ENCODE measurements at regions not wholly inside any gene's neighbourhood (a gene's known extent, or its start where the extent isn't known, plus 50 kb on each side); places are given as distances from the start of the nearest gene placed in this dataset.
A peak's percentile ranks its signal among the peaks of the same experiment; 100 is the strongest.

GRCh38 chr4:146998157-146998556, 52.5 kb upstream of the TTC29 start:
- no peak for DNase-seq

DNA sequence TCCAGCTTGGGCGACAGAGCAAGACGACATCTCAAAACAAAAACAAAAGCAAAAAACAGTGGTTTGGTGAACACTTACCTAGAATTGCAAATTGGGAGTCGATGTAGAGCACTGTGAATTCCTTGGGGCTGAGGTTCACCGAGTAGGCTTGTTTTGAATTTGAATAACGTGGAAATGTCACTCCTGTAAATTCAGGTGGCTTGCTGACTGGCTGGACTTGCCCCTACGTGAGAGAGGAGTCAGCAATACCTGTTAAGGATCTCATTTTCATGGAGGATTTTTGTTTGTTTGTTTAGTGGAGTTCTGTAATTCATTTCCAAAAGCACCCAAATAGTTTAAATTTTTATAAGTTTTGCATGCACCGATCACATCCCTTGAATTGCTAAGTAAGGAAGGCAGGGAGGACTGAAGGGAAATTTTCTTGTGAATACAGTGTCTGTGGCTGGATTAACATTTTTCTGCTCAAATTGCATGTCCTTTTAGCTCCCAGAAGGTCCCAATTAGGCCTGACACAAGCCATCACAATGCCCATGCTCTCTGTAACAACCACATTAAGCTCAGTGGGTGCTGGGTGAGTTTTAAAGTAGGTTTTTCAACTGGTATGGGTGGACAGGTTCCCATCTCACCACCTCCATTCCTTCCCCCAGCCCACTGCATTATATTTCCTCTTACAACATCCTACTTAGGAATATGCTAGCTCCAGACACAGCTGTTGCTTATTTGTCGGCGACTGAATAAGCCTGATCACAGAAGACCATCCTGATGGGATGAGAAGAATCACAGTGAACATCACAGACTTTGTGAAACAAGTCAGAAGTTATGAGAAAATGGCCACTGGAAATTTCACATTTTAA, 58.5 kb upstream of the TTC29 start:
- DNase-seq, result no peak

- DNase-seq, result no peak
Observed at GRCh38 chr4:147006229-147006628, 60.6 kb upstream of the TTC29 start.

DNA sequence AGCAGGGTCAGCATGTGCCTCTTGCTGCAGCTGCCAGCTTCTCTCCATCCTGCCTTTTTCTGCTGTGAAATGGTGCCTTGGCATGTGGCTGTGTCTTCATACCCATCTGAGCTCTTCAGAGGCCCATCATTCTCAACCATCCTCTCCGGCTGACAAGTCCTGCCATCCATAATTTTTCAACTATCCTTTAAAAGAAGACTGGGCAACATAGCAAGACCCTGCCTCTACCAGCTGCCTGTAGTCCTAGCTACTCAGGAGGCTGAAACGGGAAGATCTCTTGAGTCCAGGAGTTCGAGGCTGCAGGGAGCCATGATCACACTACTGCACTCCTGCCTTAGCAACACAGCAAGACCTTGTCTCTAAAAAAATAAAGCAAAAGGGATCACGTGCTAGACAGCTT, 64.2 kb upstream of the TTC29 start:
- DNase-seq, result no peak

GRCh38 chr4:147011411-147011810, 65.7 kb upstream of the TTC29 start:
- no peak for DNase-seq

DNA sequence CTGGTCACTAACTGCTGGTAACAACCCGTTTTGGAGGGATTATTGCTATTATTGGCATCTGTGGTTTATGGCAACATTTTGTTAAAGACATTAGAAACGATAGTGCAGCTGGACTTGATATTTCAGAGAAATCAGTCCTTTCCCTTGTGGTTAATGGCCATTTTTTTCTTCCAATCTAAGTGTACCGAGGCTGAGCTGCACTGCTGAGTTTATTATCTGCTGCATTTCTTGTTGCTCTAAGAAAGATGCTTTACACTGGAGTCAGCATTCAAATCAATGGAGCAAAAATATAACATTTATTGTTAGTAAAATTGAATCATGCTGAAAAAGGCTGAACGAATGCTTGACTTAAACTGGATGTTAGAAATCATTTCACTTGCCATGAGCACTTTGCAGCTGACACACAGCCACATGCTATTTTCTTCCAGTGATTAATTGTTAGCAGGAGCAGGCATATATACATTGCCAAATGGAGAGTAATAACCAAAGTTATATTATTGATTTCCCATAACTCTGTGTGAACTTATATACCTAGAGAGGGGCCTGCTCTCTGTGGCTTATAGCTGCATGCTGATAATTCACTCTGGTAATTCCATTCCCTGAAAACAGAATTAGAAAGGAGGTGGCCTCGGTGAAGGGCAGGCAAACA, 66.5 kb upstream of the TTC29 start:
- DNase-seq, result no peak

- no peak for DNase-seq
Observed at GRCh38 chr4:147014946-147015345, 69.3 kb upstream of the TTC29 start.

DNA sequence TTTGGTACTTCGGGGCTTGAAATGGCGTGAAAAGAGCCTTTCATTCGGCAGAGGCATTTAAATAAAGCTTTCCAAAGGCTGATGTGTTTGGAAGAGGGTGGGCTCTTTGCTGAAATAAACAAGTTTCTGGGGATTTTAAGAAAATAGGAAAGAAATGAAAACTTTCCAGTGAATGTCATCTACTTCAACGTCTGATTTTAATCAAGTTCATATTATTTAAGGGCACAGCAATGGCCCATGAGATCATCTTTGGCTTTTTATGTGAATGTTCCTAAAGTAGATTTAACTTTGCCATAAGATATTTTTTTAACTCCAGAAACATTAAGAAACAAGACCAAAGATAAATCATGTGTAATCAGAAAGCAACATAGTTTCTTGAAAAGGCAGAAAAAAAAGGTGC, 69.8 kb upstream of the TTC29 start:
- DNase-seq, result no peak

- DNase-seq, result no peak
Observed at GRCh38 chr4:147017081-147017480, 71.4 kb upstream of the TTC29 start.

GRCh38 chr4:147019091-147019490, 73.4 kb upstream of the TTC29 start:
- peak; percentile 64 for DNase-seq

- DNase-seq, result no peak
Observed at GRCh38 chr4:147020456-147020855, 74.8 kb upstream of the TTC29 start.

GRCh38 chr4:147025042-147025441, 79.4 kb upstream of the TTC29 start:
- no peak for DNase-seq

DNA sequence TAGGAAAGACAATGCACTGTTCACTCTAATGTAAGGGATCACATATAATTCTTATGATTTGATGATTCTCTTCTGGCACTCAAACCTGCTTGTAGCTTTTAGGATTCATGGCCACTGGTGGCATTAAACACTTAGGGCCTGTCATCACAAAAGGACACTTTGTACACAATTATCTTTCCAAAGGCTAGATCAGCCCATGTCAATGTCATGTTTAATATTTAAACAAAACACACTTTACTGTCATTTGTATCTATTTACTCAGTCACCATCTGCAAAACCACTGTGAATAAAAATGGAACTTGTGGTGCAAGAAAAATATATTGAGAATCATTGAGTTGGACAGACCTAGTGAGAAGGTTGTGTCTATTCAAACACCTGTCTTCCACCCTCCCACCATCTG, 83.6 kb upstream of the TTC29 start:
- no peak for DNase-seq

DNA sequence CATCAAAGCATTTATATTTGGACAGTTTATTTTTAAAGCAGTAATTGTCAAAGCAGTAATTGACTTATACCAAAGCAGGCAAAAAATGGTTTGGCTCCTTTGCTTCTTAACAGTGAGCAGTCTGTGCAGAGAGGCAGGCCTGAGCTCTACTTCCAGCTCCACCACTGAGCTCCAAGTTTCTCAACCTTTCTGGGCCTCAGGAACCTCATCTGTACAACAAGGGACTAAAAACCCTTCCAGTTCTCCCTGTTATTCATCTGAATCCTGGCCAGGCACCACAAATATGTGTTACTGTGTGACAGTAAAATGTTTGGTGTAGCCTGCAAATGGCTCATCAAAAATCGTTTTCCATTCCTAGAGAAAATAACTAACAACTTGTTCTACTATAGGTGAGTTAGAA, 88.7 kb upstream of the TTC29 start:
- DNase-seq, result no peak

DNA sequence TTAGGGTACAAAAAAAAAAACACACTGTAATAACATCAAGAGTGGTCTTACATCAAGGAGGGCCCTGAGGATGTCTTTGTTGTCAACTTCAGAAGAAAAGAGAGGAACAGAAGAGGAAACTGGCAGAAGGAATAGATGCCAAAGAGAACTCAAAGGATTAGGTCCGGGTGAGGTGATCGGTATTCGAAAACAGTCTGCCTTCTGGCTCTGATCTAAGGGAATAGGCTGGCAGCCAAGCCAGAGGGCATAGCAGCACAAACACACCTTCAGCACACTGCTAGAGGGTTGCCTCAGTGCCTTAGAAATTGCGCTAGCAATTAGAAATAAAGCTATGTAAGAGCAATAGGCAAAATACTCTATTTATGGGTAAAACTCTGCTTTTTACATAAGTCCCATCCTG, 91.4 kb upstream of the TTC29 start:
- DNase-seq, result no peak

DNA sequence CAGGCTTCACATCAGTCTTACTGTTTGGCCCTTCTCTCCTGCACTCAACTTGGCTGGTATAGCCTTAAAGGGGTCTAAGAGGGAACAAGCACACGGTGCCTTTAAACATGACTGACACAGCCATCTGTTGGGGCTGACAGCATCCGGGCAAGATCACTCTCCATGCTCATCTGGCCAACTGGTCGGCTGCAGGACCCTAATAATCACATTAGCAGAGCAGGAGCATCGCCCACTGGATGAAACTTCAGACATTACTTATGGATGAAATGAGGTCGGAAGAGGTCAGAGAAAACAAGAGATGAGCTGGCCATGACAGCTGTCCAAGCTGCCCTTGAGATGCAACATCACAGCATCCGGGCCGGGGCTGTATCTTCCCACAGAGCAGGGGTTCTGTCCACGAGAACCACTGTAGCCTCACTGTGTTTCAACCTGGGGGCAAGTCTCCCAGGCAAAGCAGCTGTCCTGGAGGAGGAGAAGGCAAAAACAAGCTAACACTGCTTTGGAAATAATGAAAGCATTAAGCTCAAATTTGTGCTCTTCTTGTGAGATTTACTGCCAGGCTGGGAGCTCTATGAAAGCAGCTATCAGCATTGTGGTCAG, 94.4 kb upstream of the TTC29 start:
- no peak for DNase-seq

GRCh38 chr4:147040874-147041273, 95.2 kb upstream of the TTC29 start:
- no peak for DNase-seq

GRCh38 chr4:147041376-147041775, 95.7 kb upstream of the TTC29 start:
- DNase-seq, result no peak

GRCh38 chr4:147042046-147042445, 96.4 kb upstream of the TTC29 start:
- no peak for DNase-seq

GRCh38 chr4:147044241-147044640, 98.6 kb upstream of the TTC29 start:
- no peak for DNase-seq

- DNase-seq, result no peak
Observed at GRCh38 chr4:147049946-147050345, 104.3 kb upstream of the TTC29 start.

GRCh38 chr4:147050356-147050765, 104.7 kb upstream of the TTC29 start:
- no peak for DNase-seq

- DNase-seq, result no peak
Observed at GRCh38 chr4:147052361-147052760, 106.7 kb upstream of the TTC29 start.

DNA sequence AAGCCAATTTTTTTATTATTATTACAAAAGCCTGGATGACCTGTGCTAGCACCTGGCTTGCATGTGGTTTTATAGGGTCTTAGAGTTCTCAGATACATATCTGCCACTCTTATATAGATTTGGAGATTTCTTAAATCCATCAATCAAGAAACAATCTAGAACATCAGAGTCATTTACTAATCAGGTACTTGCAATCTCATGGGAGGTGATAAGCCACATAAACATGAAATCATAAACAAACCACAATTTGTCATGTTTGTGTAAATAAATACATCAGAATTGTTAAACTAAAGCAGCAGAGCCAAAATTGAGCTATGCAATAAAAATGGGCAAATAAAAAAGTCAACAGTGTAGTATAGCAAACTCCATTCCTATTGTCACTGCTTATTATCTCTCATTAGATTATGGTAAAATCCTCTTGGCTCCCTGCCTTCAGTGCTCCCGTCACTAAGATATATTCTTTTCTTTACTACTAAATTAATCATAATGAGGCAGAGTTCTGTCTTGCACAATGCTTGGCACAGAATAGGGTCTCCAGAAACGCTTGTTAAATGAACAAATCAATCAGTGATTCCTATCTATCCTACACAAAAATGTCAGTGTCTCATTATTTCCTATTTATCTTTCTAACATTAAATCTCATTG, 108.7 kb upstream of the TTC29 start:
- no peak for DNase-seq

Measured in activated CD8-positive, alpha-beta memory T cell treated with anti-CD3 and anti-CD28 coated beads, Interleukin-2, amount 50 U/mL, for 48 hours (primary cell).